Superior temporal gyrus (tissue), 1 donor: ENCODE measurements at regions not wholly inside any gene's neighbourhood (a gene's known extent, or its start where the extent isn't known, plus 50 kb on each side); places are given as distances from the start of the nearest gene placed in this dataset.

Experiments
- DNase-seq: peaks from one replicate; pipeline ENCODE4 v3.0.0-alpha.2; 2016; ENCODE audit errors: extremely low spot score

DNA sequence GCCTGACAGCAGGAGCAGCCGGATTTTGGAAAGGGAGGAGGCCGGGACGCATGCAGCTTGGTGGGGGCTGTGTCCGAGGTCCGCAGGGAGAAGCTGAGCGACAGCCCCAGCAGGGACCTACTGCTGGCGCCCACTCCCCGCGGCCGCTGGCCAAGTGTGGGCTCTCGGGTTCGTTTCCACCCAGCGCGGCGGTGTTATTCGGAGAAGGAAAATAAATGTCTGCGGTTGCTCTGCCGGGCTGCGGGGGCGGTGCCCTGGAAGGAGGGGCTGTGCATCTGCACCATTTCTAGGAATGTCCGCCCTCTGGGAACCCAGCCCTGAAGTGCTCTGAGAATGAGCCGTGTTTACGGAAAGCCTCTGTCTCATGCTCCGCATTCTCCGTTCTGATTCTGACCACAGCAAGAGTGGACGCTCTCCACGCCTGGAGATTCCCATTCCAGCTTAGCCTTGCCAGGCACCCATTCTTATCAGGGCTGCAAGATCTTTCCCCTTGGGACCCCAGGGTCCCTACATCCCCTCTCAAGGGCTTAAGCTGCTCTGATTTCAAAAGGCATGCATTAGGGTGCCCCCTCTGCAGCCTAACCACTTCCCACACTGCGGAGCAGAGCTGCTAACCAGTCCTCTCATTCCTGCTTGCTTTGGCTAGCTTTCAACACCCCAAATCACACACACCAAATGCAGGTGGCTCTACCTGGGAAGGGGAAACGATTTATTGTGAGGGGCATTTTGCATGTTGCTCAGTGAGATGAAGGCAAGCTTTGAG is 256.6 kb upstream of the GLI3 start:
- DNase-seq = peak; percentile 51

GRCh38 chr7:42492920-42493319 is 255.9 kb upstream of the GLI3 start:
- peak; percentile 16 for DNase-seq

DNA sequence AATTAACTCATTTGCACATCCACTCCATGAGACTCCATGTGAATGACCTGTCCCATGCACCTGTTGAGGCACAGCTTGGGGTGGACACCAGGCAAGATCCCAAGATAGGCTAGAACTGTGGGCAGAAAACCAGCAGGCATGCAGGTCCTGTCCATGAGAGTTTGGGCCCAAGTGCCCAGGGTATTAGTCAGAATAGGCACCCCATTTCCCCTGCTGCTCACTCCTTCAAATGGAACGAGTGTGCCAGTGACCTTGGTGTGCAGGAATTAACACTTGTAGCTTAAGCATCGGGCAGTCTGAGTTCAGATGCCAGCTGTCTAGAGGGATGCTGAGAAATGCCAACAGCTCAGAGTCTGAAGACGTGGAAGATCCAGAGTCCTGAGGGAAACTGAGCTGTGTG is 254.1 kb upstream of the GLI3 start:
- no peak for DNase-seq

DNA sequence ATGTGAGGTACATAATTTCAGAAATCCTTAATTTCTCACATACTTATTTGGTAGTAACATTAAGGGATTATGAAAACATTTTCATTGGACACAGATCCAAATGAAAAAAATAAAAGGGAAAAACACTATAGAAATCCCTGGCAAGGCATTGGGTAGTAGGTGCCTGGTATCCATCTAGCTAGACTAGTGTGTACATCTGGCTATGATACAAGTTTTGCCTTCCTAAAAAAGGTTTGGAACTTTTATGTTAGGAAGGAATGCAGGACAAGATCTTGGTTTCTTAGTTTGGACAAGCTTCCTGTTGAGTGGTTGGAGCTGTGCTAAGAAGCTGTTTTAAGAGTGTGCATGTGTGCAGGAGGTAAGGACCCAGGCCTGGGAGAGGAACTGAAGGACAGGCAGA is 252.3 kb upstream of the GLI3 start:
- DNase-seq = no peak

DNA sequence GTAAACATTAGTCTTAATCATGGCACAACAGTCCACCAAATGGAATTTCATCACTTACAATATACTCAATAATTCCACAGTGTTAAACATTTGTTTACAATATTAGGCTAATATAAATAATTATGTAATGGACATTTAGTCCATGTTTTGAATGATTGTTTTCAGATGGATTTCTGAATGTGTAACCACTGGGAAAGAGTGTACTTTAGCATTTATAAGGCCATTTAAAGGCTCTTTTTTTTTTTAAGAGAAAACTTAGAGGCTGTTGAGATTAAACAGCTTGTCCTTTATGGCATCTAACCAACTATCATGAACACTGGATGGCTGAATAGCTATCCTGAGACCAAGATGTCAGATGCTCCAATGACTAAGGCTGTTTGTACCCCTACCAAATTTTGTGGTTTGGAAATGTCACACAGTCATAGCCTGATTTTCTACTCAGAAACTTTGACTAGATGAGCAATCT is 248.3 kb upstream of the GLI3 start:
- DNase-seq = no peak

- DNase-seq = no peak
These were observed 246.9 kb upstream of the GLI3 start for GRCh38 chr7:42483886-42484285.

DNA sequence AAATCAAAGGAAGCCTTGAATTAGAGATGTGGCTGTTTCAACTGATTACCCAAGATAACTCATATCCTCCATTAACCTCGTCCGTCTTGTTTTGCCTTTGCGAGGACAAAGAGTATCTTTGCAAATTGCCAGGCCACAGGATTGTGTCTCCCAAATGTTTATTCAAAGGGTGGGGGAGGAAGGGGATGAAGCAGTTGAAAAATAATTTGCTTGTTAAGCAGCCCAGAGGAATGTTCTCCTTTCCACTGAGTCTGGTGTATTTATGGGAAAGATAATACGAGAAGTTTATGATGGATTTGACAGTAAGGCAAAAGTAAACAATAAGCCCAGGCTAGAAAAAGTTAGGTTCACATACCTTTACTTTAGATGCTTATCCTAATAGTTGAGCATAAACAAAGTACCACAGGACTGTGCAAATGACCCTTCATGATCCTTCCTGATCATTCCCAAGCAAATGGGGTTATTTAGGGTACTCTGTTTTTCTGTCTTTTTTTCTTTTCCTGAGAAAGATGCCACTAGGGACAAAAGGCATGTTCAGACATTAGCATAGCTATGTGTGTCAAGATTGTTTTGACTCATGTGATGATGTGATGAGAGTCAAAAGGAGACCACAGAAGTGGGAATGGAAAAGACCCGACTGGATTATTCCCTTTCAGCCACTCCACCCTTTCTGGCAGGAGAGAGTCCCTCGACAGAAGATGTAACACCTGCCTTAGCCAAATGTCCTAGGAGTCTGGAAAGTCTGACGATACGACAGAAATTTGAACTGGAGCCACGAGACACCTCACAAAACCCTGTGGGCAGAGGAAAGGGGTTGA is 243.0 kb upstream of the GLI3 start:
- DNase-seq = no peak

DNA sequence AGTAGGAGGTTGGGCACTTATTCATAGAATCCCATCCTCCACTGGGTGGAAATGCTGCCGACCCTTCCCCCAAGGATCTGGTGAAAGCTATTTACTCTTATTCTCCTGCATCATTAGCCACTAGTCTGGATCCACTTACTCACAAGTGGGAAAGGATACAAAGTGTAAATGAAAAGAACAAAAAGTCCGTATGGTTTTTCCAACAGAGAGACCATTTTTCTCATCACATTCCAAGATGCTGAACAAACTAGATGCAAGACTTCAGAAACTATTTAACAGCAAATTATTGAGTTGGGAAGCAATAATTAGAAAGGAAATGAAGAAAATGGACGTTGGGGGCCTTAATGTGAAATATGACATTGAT is 242.4 kb upstream of the GLI3 start:
- DNase-seq = no peak

- DNase-seq = no peak
These were observed 241.7 kb upstream of the GLI3 start for GRCh38 chr7:42478717-42479116.

- no peak for DNase-seq
These were observed 239.2 kb upstream of the GLI3 start for GRCh38 chr7:42476255-42476654.

GRCh38 chr7:42475082-42475481 is 238.1 kb upstream of the GLI3 start:
- no peak for DNase-seq

- no peak for DNase-seq
These were observed 236.1 kb upstream of the GLI3 start for GRCh38 chr7:42473099-42473498.

- no peak for DNase-seq
These were observed 234.7 kb upstream of the GLI3 start for GRCh38 chr7:42471573-42472174.

DNA sequence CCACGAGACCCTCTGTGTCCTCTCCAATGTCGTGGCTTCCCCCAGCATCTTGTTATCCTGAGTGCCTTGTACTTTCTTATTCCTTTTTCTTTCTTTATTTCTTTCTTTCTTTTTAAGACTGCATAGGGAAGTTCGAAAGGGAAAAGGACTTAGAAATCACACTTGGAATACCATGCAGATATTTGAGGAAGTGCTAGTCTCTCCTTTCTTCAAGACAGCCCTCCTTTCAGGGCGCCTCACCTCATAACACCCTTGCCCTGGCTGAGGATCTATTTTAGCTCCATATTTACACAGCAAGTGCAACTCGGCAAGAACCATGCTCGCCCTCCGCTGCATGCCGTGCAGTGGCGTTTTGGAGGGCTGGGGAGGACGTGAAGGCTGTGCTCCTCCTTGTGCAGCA is 232.3 kb upstream of the GLI3 start:
- DNase-seq = no peak

GRCh38 chr7:42468471-42468870 is 231.5 kb upstream of the GLI3 start:
- no peak for DNase-seq

DNA sequence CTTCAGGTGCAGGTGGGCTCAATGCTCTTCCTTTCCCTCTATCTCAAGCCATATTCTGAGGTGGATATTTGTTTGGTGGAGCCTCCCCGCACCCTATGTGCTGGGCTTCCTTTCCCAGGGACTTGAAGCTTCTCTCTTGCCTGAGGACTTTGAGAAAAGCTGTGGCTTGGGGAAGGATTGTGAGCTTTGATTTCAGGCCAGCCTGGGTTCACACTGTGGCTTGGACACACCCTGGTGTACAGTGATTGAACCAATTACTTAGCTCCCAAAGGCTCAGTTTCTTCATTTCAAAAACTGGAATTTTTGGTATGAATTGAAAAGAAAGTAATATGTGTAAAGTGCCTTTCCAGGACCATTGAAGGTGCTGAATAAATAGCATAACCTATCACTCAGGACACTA is 224.5 kb upstream of the GLI3 start:
- no peak for DNase-seq

GRCh38 chr7:42460933-42461332 is 223.9 kb upstream of the GLI3 start:
- DNase-seq = no peak

GRCh38 chr7:42460148-42460547 is 223.1 kb upstream of the GLI3 start:
- no peak for DNase-seq

DNA sequence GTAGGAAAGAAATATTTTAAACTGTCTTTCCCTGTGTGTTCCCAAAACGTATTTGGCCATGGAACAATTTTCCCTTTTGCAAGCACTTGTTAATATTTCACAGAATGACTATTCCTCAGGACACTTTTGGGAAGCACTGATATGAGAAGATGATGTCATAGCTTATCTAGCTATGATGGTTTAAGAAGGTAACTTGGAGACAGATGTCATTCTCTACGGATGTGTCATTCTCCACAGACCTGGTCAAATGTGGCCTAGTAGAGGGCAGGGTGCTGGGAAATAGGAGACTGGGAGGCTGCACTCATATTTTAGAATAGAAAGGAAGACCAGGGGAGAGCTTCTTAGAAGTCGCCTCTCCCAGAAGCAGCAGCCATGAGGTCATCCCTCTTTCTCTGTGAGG is 220.7 kb upstream of the GLI3 start:
- no peak for DNase-seq

GRCh38 chr7:42456756-42457276 is 219.8 kb upstream of the GLI3 start:
- DNase-seq = no peak

- no peak for DNase-seq
These were observed 219.3 kb upstream of the GLI3 start for GRCh38 chr7:42456267-42456666.

DNA sequence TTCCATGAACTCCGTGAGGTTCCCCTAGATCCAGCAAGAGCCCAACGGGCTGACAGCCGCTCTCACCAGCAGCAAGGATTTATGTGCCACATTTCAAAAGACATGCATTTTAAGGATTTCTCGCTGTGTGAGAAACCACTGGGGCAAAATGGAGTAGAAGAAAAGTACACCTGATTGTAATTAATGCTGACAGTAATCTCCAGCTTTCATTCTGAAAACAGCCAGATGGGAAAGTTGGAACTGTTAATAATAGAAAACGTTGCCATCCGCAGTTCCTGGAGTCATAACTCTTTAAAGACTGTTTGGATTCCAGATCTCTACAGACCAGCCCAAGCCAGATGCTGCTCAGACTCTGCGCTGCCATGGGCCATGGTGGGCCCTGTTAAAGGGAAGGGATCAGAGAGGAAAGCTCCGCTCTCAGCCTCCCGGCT is 216.9 kb upstream of the GLI3 start:
- DNase-seq = no peak

- no peak for DNase-seq
These were observed 215.3 kb upstream of the GLI3 start for GRCh38 chr7:42452356-42452755.
